Epithelial cell of proximal tubule (primary cell): ENCODE measurements at regions not wholly inside any gene's neighbourhood (a gene's known extent, or its start where the extent isn't known, plus 50 kb on each side); places are given as distances from the start of the nearest gene placed in this dataset.

Experiments used
- DNase-seq: peaks from one replicate; pipeline ENCODE4 v3.0.0-alpha.2; 2011; ENCODE audit warnings: low read depth
- H3K4me3 ChIP-seq: 2 replicates; pipeline ENCODE4 v1.5.1; 2011; ENCODE audit warnings: low read depth, mild to moderate bottlenecking, low read length
- CTCF ChIP-seq: conservative IDR thresholded peaks from 2 replicates; pipeline ENCODE4 v1.5.1; 2012; ENCODE audit warnings: low read depth, mild to moderate bottlenecking, low read length

DNA sequence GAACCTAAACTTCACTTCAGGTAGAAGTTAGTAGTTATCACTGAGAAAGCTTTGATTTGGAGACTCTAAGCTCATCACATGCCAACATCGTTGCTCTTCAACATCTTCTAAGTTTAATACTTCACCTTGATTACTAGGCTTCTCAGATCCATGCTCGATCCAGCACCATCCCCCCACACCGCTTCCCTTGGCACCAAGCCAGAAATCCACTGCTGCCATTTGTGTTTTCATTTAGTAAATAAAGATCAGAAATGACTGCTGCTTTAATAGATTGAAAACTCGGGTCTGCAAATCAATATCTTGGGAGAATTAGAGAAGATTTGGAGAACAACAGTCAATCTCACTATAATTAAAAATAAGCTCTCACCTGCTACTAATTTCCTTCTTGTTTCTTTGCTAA, 214.7 kb upstream of the NR4A3 start:
- no peak for DNase-seq
- no peak for TF ChIP-seq CTCF
- H3K4me3 ChIP-seq = no peak overlapping the region

DNA sequence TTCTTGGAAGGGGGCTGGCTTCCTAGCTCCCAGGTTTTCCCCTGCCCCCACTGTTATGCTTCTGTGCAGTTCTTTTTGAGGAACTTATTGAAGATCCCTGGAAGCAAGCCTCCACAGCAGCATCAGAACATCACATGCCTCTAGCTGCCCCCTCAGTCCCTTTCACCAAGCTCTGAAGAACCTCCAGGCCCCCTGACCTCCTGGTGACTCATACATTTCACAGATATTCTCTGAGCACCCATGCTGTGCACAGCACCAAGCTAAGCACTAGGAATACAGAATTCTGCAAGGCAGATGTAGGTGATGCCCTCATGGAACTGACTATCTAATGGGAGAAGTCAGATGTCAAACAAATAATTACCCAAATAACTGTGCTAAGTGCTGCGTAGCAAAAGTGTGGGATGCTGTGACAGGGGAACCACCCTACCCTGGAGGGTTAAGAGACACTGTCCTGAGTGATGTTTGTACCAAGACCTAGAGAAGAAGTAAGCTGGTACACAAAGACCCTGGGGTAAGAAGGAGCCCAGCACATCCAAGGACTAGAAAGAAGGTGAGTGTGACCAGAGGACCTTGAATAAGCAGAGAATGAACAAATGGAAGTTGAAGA, 213.7 kb upstream of the NR4A3 start:
- no peak for TF ChIP-seq CTCF
- DNase-seq = peak; percentile 10

DNA sequence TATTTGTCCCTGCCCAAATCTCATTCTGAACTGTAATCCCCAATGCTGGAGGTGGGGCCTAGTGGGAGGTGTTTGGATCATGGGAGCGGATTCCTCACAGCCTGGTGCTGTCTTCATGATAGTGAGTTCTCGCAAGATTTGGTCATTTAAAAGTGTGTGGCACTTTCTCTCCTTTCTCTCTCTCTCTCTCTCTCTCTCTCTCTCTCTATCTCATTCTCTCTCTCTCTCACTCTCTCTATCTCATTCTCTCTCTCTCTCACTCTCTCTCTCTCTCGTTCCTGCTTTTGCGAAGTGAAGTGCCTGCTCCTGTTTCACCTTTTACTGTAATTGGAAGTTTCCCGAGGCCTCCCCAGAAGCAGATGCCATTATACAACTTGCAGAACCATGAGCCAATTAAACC, 207.3 kb upstream of the NR4A3 start:
- DNase-seq = no peak
- no peak overlapping the region for H3K4me3 ChIP-seq
- no peak for TF ChIP-seq CTCF

More for the DNA sequence above, 213.7 kb upstream of the NR4A3 start:
- H3K4me3 ChIP-seq = no peak overlapping the region

DNA sequence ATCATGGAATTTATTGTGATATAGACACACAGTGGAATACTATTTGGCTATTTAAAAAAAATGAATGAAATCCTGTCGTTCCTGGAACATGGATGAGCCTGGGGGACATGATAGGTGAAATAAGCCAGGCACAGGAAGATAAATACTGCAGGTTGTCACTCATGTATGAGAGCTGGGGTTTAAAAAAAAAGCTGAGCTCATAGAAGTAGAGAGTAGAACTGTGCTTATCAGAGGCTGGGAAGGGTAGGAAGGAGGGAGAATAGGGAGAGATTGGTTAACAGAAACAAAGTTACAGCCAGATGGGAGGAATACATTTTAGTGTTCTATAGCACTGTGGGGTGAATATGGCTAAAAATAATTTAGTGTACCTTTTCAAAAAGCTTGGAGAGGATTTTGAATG, 200.6 kb upstream of the NR4A3 start:
- H3K4me3 ChIP-seq = no peak overlapping the region
- no peak for TF ChIP-seq CTCF
- DNase-seq = no peak

DNA sequence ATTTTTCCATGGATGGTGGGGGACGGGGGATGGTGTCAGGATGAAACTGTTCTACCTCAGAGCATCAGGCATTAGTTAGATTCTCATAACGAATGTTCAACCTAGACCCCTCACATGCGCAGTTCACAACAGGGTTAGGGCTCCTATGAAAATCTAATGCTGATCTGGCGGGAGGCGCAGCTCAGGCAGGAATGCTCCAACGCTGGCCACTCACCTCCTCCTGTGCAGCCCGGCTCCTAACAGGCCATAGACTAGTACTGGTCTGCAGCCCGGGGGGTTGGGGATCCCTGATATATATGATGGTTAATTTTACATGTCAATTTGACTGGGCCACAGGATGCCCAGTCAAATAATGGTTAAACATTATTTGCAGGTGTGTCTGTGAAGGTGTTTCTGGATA, 199.0 kb upstream of the NR4A3 start:
- no peak for TF ChIP-seq CTCF
- no peak overlapping the region for H3K4me3 ChIP-seq
- no peak for DNase-seq

GRCh38 chr9:99623780-99624364, 197.8 kb upstream of the NR4A3 start:
- H3K4me3 ChIP-seq = no peak overlapping the region
- no peak for TF ChIP-seq CTCF
- DNase-seq = no peak
